MCF 10A (cell line): ENCODE measurements at regions not wholly inside any gene's neighbourhood (a gene's known extent, or its start where the extent isn't known, plus 50 kb on each side); places are given as distances from the start of the nearest gene placed in this dataset.
"Not testable (repeated sequence)": the region's sequence is repeated elsewhere in the genome, so short reads cannot be mapped to it uniquely, and the experiment has no call there.

Experiments used
- BruUV-seq: library from RNA; stranded (reverse); fragments of 400-500 nt; replicated peaks from 2 replicates; lab custom pipeline; 2021; lab: Mats Ljungman, UMichigan
- CTCF ChIA-PET: fragments of 300-600 bp; sonication (Branson Sonifier 250); formaldehyde crosslinking; extraction: SDS; loops from one replicate; lab custom pipeline; 2021; ENCODE audit warnings: antibody characterized with exemption, inconsistent platforms; lab: Yijun Ruan, JAX
- POLR2A ChIA-PET: fragments of 300-600, 350-650 bp; sonication (Branson Sonifier 250); formaldehyde crosslinking; extraction: SDS; loops from one replicate; lab custom pipeline; 2020; ENCODE audit warnings: antibody characterized with exemption, inconsistent platforms; lab: Yijun Ruan, JAX
- DNase-seq: peaks from one replicate; pipeline ENCODE4 v3.0.0-alpha.2; 2018; ENCODE audit not compliant: unreplicated experiment
- H3K27ac Mint-ChIP-seq: one replicate; pipeline ENCODE4 v1.8.0; 2022; ENCODE audit warnings: mild to moderate bottlenecking, low read depth, mixed read lengths; ENCODE audit not compliant: unreplicated experiment
- H3K27me3 Mint-ChIP-seq: one replicate; pipeline ENCODE4 v1.8.0; 2022; ENCODE audit warnings: mixed read lengths; ENCODE audit not compliant: insufficient read depth, unreplicated experiment
- H3K36me3 Mint-ChIP-seq: one replicate; pipeline ENCODE4 v1.8.0; 2022; ENCODE audit warnings: mild to moderate bottlenecking, moderate library complexity, mixed read lengths; ENCODE audit not compliant: insufficient read depth, unreplicated experiment
- H3K4me1 Mint-ChIP-seq: one replicate; pipeline ENCODE4 v1.8.0; 2022; ENCODE audit warnings: mixed read lengths; ENCODE audit not compliant: insufficient read depth, unreplicated experiment
- H3K4me3 Mint-ChIP-seq: one replicate; pipeline ENCODE4 v1.8.0; 2022; ENCODE audit warnings: mild to moderate bottlenecking, moderate library complexity, mixed read lengths; ENCODE audit not compliant: unreplicated experiment
- H3K9me3 Mint-ChIP-seq: one replicate; pipeline ENCODE4 v1.8.0; 2022; ENCODE audit warnings: mixed read lengths; ENCODE audit not compliant: unreplicated experiment
- CTCF ChIP-seq: fragments of 200-600 bp; IDR thresholded peaks from one replicate; pipeline ENCODE4 v1.8.0; 2022; ENCODE audit warnings: antibody characterized with exemption, mild to moderate bottlenecking; ENCODE audit not compliant: unreplicated experiment
- intact Hi-C: fragments of 100-400 bp; cut with micrococcal nuclease; formaldehyde crosslinking; loops from 2 replicates; pipeline ENCODE4 v1.14.1; 2022

GRCh38 chr2:114018464-114018863, 128.6 kb downstream of the ACTR3 start:
- H3K9me3 Mint-ChIP-seq = peaks cover 14% of the 10 kb centered on the region
- DNase-seq, intact Hi-C loops, H3K27ac Mint-ChIP-seq, H3K4me1 Mint-ChIP-seq, H3K4me3 Mint-ChIP-seq, BruUV-seq, POLR2A ChIA-PET, H3K36me3 Mint-ChIP-seq: not testable (repeated sequence)
- CTCF ChIA-PET = interaction anchor here (0.5 to 0.6 kb wide), 2 partner anchors 8 to 36 kb away, joined by 3 to 4 read pairs; no protein-coding TSS in a partner anchor
- peaks cover 11% of the 10 kb centered on the region for H3K27me3 Mint-ChIP-seq

DNA sequence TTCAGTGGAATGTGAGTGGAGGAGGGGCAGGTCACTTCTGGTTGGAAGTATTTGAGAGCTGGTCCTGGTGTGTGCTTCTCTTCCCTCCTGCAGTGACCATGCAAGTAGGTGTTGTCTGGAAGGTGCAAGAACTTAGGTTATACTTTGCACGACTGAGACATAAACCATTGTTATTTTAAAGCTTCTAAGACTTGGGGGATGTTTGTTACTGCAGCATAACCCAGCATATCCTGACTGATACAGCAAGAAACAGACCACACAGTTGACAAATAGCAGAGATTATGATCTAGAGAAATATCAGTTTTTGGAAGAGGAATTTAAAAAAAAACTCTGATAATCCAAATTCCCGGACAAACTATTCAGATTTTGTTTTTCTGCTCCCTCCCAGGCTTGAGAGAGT, 130.8 kb downstream of the ACTR3 start:
- no TSS peak for BruUV-seq
- Mint-ChIP-seq H3K4me1 (no peaks in the 10 kb centered on the region), H3K9me3 (peaks cover 13% of the 10 kb centered on the region), H3K36me3 (no peaks in the 10 kb centered on the region), H3K4me3 (no peak overlapping the region), H3K27ac (no peak overlapping the region), H3K27me3 (peaks cover 8% of the 10 kb centered on the region)
- intact Hi-C loops = no loop called here
- ChIA-PET CTCF (no interaction called here), POLR2A (no interaction called here)
- TF ChIP-seq CTCF = no peak
- DNase-seq = no peak

DNA sequence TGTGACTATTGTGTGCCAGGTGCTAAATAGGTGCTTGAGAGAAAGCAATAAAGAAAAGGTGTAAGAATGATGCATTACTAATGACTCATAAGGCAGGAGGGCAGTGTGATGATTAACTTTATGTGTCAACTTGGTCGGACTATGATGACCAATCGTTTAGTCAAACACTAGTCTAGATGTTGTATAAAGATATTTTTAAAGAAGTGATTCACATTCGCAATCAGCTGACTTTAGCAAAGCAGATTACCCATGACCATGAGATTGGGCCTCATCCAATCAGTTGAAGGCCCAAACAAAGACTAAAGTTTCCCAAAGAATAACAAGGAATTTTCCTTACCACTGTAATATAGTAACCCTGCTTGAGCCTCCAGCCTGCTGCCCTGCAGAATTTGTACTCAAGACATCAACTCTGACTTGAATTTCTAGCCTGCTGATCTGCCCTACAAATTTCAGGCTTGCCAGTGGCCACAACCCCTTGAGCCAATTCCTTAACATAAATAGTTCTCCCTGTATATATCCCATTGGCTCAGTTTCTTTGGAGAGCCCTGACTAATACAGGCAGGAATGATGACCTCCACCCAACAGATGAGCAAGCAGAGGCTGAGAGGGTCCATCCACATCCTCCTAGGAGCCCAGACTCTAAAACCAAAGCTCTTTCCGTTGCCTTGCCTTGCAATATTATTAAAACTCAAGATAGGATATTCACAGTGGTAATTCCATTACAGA, 132.6 kb downstream of the ACTR3 start:
- H3K4me1 Mint-ChIP-seq = no peaks in the 10 kb centered on the region
- no peaks in the 10 kb centered on the region for H3K36me3 Mint-ChIP-seq
- peak overlapping the region; percentile 53 for H3K27ac Mint-ChIP-seq
- ChIA-PET CTCF (interaction anchor here (0.6 to 0.7 kb wide), 2 partner anchors 42 to 294 kb away, joined by 3 to 4 read pairs; no protein-coding TSS in a partner anchor), POLR2A (no interaction called here)
- DNase-seq = peak; percentile 79
- no peak overlapping the region for H3K4me3 Mint-ChIP-seq
- intact Hi-C loops = loop anchor here (1.0 kb wide), 1 partner anchor 27 kb away; no protein-coding TSS in a partner anchor
- H3K27me3 Mint-ChIP-seq = no peaks in the 10 kb centered on the region
- no peak for TF ChIP-seq CTCF
- H3K9me3 Mint-ChIP-seq = peaks cover 7% of the 10 kb centered on the region
- BruUV-seq = no TSS peak

DNA sequence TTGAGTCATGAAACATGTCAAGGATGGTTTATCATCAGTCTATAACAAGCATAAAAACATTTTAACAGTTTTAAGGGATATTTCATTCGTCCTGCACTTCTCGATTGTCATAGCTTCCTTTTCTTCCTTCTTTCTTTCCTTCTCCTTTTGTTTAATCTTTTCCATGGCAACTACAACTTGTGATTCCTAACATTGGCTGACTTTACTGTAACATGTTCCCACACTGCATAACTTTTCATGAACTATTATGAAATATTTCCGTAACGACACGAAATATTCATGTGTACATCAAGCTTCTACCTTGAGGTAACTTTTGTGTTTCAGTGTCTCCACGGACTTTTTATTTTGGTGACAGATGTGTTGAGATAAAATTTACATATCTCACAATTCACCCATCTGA, 134.4 kb downstream of the ACTR3 start:
- intact Hi-C loops = no loop called here
- no peak for DNase-seq
- H3K27me3 Mint-ChIP-seq = no peaks in the 10 kb centered on the region
- no peak for TF ChIP-seq CTCF
- ChIA-PET POLR2A (no interaction called here), CTCF (interaction anchor here (0.8 kb wide), 1 partner anchor 527 kb away, joined by 3 read pairs; no protein-coding TSS in a partner anchor)
- H3K27ac Mint-ChIP-seq = no peak overlapping the region
- BruUV-seq = no TSS peak
- H3K4me1 Mint-ChIP-seq = no peaks in the 10 kb centered on the region
- peaks cover 7% of the 10 kb centered on the region for H3K9me3 Mint-ChIP-seq
- H3K36me3 Mint-ChIP-seq = no peaks in the 10 kb centered on the region
- H3K4me3 Mint-ChIP-seq = no peak overlapping the region
